HT1080 (cell line): ENCODE measurements at regions not wholly inside any gene's neighbourhood (a gene's known extent, or its start where the extent isn't known, plus 50 kb on each side); places are given as distances from the start of the nearest gene placed in this dataset.

Experiments used
- DNase-seq: peaks from one replicate; pipeline ENCODE4 v3.0.0-alpha.2; 2015; ENCODE audit warnings: low read depth

DNA sequence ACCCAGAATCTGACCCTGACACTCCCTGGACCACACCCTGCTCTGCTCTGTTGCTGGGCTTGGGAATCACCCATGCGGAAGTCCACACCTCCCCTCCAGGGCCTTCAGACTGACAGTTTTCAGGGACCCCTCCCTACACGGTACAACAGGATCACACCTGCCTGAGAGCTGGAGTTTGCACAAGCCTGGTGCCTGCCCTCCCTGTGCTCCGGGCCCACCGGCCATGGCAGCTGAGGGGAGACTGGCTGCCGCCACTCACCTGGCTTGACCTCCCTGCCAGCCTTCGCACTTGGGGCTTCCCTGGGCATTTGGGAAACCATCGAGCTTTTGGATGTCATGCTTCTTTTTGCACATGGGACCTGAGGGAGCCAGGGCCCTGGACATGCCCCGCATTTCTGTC, 95.9 kb upstream of the ANKRD34C start:
- DNase-seq = no peak

GRCh38 chr15:79185199-79185598, 94.6 kb upstream of the RASGRF1 start:
- no peak for DNase-seq

DNA sequence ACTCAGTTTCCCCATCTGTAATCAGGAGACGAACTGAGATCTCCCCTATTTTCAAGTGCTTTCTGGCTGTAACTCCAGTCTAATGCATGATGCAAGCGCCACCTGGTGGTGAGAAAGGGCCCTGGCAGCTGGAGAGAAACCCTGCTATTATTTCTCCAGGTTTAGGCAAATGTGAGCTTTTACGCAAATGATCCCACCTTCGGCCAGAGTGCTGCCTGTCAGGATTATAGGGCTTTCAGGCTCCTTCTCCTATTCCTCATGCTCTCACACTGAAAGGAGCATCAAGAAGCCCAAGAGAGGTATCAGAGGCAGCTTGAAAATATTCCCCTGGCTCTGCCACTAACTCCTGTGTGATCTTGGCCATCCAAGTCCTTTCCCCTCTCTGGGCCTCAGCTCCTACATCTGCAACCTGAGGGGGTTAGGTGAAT, 93.9 kb upstream of the RASGRF1 start:
- DNase-seq = peak; percentile 47

DNA sequence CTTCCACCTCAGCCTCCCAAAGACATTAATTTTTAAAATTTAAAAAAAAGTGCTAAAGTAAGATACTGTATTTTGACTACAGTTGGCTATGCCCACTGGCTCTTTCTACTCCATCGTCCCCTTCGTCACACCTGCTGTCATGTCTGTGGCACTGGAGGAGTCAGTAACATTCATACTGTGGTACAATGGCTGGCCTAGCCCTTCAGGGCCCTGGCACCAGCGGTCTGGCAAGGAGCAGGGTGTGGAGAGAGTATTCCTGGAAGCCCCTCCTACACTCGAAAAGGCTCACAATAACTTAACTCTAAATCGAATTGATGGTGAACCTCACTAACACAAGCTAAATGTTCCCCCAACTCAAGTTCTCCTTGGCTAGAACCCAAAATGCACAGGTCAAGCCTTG, 89.7 kb upstream of the RASGRF1 start:
- no peak for DNase-seq

- no peak for DNase-seq
Measured at GRCh38 chr15:79179597-79179996, 89.0 kb upstream of the RASGRF1 start.

- DNase-seq = peak; percentile 70
Measured at GRCh38 chr15:79179108-79179561, 88.6 kb upstream of the RASGRF1 start.

- DNase-seq = no peak
Measured at GRCh38 chr15:79178594-79178993, 88.0 kb upstream of the RASGRF1 start.

DNA sequence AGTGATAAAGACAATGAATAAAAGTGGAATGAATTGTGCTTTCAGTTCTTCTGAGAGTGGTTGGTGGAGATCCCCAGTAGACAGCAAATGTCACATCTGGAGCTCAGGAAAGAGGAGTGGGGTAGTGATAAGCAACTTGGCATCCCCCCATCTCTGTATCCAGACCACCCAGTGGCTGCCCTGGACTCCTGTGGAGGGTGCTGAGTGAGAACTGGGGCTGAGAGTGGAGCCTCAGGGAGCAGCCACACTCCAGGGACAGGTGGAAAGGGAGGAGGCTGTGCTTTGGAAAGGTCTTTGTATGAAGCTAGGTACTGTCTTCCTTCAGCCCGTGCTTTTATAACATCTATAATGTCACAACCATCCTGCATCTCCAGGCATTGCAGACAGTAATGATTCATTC, 85.6 kb upstream of the RASGRF1 start:
- no peak for DNase-seq

DNA sequence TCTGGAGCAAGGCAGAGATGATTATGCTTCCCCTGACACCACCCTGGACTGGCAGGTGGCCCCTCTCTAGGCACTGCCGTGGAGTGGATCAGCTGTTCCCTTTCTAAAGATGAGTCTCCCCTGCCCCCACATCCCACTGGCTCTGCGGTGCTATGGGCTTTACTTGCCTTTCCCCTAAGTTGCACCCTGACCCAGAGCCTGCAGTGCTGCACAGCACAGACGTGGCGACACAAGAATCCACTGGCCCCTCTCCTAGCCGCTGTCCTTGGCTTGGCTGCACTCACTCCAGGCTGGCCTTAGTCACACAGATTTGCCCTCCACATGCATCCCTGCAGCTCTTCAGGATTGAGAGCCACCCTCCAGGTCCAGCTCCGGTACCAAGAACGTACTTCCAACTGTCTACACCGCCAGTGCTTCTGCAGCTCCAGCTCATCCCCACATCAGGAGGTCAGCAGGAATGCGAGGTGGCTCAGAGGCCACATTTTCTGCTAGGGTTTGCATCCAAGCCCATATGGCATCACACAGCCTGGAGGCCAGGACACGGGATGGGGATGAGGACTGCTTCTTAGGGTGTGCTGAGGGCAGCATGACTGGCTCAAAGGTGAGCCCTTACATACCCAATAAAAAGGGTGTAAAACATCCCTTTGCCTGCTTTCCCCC, 82.4 kb upstream of the RASGRF1 start:
- no peak for DNase-seq

- no peak for DNase-seq
Measured at GRCh38 chr15:79172032-79172481, 81.5 kb upstream of the RASGRF1 start.

DNA sequence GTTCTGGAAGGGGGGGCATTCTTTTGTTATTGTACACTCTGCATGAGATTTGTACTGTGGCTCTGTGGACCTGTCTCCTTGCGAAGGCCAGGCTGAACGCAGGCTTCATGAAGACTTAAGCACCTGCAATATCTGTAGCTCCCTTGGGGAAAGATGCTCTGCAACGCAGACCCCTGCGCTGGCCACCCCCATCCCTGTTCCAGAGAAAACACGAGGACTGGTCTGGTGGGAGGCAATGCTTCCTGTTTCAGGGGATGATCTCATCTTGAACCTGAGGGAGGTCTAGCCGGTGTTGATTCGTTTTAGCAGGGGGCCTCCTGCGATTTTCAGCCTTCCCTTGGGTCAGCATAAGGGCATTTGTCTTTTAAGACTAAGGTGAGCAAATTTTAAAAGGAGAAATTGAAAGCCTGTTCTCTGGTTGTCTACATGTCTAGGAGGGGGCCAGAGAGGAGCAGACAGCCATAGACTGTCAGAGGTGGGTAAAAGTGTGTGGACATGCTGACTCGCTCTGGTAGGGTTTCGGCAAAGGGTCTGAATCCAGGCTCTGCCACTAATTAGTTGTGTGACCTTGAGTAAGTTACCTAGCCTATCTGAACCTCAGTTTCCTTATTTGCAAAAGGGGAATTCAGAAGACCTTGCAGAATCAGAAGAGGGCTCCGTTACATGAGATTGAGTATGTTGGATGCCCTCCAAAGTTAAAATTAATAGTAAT, 80.9 kb upstream of the RASGRF1 start:
- no peak for DNase-seq

DNA sequence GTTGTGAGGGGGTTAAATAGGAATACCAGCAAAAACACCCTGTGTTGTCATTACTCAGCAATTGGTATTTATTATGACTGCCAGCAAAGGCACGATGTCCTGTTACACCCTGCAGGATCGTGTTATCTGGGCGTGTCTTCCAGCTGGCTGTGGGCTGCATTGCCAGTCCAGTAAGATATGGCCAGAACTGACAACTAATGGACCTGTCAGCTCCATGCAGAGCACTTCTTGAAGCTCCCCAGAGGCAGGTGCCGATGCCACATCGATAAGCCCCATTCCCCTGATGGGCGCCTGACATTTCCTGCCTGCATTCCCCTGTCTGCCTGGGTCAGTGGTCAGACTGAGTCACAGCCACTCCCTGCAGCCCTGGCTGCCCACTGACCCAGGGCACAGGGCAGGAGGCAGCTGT, 79.7 kb upstream of the RASGRF1 start:
- DNase-seq = peak; percentile 18

DNA sequence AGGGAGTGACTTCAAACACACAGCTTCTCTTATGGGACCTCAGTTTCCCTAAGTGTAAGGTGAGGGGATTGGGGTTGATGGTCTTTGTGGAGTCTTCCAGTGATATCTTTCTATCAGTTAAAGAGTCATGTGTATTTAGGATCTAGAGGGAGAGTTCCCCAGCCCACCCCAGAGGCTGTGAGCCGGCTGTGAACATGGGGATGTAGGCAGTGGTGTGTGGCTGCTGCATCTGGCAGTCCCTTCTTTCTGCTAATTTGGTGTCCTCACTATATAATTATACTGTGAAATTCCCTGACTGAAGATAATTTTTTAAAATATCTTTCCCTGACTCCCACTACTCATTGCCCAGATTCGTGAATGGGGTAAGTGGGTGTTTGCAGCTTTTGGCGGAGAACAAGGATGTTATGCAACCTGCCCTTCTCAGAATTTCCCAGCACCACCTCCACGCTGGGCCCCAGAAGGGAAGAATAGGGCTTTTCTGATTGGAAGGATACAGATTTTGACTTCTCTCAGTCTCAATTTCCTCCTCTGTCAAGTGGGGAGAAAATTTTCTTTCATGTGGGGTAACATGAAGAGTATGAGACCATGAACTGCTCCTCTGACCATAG, 79.0 kb upstream of the RASGRF1 start:
- DNase-seq = no peak

DNA sequence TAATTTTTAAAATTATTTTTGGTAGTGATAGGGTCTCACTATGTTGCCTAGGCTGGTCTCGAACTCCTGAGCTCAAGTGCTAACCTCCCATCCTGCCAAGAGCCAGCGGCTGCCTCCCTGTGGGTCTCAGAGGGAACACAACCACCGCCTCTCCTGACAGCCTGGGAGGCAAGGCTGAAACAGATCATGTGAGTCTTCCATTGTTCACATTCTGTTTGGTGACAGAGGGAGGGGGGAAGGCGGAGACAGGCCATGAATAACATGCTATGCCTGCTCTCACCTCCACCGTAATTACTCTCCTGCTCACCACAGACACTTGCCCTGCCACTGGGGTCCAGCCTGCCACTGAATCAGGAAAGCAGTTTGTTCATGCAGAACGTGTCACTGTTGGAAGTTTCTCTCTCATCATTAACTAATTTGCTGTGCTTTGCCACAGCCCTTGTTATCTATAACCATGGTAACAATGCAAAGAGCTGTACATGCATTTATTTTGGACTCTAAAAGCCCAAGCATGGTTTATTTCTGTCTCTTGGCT, 78.4 kb upstream of the RASGRF1 start:
- DNase-seq = peak; percentile 47

DNA sequence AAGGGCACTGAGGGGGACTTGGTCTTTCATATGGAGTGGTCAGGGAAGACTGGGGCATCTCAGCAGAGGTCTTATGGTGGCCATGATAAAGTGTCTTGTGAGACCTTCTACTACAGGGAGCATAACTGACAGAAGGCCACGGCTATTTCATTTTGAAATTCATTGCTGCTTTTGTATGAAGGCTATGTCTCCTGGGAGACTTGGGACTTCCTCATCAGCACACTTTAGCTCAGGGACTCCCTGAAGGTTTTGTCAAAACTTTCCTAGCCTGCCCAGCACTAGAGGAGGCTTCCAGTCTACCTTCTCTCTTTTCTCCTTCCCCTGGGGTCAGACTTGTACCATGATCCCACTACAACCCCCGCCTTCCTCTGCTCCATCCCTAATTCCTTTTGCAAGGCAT, 77.2 kb upstream of the RASGRF1 start:
- no peak for DNase-seq

DNA sequence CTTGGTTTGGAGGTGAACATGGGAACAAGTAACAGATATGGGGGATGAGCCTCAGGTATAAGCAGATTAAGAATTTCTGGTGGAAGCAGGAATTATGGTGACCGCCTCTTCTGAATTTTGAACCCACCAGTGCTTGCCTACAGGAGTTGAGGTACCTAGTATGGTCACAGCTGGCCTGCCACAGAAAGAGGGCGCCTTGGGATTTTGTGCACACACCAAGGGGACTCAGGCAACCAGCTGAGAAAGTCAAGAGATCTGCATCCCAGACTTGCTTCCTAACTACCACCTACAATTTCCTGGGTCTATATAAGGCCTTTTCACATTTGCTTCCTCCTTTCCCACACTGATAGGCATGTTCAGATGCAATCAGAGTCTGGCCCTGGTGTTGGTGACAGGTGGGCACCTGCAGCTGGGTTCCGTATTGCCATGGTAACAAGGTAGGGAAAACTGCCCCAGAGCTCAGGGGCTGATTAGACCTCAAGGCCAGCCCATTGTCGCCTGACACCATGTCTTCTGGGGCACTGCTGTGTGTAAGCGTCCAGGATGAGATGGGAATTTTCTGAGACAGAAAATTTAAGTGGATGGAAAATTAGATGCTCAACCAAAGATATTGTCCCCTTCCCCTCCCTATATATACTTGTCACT, 75.9 kb upstream of the RASGRF1 start:
- no peak for DNase-seq

- DNase-seq = no peak
Measured at GRCh38 chr15:79164465-79164864, 73.9 kb upstream of the RASGRF1 start.

DNA sequence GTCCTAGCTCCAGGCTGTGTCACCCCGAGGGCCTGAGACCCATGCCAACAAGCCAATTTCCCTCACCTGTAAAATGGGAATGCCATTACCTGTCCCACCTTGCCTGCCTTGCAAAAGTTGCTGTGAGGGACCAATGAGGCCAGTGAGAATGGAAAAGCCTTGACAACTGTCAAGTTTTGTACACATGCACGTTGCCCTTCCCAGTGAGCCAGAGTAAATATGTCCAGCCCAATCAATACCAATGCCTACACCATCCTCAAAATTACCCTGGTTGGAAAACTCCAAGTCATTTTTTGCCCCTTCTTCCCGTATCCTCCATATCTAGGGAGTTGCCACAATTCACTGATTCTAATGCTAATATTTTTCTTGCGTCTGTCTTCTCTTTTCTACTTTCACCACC, 73.5 kb upstream of the RASGRF1 start:
- no peak for DNase-seq

GRCh38 chr15:79163395-79163794, 72.8 kb upstream of the RASGRF1 start:
- no peak for DNase-seq

DNA sequence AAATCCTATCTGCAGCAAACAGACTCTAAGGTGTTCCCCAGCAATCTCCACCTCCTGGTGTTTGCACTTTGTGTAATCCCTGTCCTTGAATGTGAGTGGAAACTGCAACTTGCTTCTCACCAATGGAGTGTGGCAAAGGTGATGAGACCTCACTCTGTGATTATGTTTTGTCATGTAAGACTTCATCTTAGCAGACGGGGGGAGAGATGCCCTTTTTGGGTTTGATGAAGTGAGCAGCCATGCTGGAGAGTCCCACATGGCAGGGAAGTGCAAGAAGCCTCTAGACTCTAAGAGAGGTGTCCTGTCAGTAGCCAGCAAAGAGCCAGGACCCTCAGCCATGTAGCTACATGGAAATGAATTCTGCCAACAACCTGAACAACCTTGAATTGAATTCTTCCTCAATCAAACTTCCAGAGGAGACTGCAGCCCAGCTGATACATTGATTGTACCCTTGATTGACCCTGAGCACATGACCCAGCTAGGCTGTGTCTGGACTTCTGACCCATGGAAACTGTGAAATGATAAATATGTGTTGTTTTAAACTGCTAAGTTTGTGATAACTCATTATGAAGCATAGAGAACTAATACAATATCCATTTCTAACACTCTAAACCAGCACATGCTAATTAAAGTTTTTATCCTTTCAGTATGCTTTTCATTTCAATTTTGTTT, 71.4 kb upstream of the RASGRF1 start:
- no peak for DNase-seq

GRCh38 chr15:79160211-79160610, 69.6 kb upstream of the RASGRF1 start:
- DNase-seq = no peak
